Endothelial cell of umbilical vein (primary cell): ENCODE measurements at regions not wholly inside any gene's neighbourhood (a gene's known extent, or its start where the extent isn't known, plus 50 kb on each side); places are given as distances from the start of the nearest gene placed in this dataset.

Experiments used
- EZH2 ChIP-seq: IDR thresholded peaks from 2 replicates; pipeline ENCODE4 v1.6.1; 2012; ENCODE audit warnings: borderline replicate concordance, low read depth, mild to moderate bottlenecking, moderate library complexity, low read length, inconsistent platforms; ENCODE audit not compliant: severe bottlenecking
- FOS ChIP-seq: IDR thresholded peaks from 2 replicates; pipeline ENCODE4 v1.6.1; 2011; ENCODE audit warnings: mild to moderate bottlenecking, low read length, moderate library complexity, borderline replicate concordance; ENCODE audit not compliant: insufficient read depth
- MYC ChIP-seq: IDR thresholded peaks from one replicate; pipeline ENCODE4 v1.6.1; 2011; ENCODE audit warnings: mild to moderate bottlenecking, low read depth, low read length
- TF ChIP-seq, protein P1 (sequence below), 2 donors: IDR thresholded peaks; 1 replicate in 1 of 2; 2 replicates in 1 of 2; pipeline ENCODE4 v1.5.1; 2011; ENCODE audit warnings: low read length in 2 of 2, mild to moderate bottlenecking in 2 of 2, moderate library complexity in 2 of 2, control low read depth in 1 of 2, inconsistent platforms in 1 of 2, low read depth in 1 of 2; ENCODE audit not compliant: insufficient read depth in 1 of 2; ENCODE audit errors: extremely low read depth in 1 of 2
- TF ChIP-seq, protein P2 (sequence below): IDR thresholded peaks from 2 replicates; pipeline ENCODE4 v1.6.1; 2011; ENCODE audit not compliant: insufficient read depth, insufficient read length

- TF ChIP-seq FOS (no peak), EZH2 (no peak), MYC (no peak)
- TF ChIP-seq, protein P1, sequence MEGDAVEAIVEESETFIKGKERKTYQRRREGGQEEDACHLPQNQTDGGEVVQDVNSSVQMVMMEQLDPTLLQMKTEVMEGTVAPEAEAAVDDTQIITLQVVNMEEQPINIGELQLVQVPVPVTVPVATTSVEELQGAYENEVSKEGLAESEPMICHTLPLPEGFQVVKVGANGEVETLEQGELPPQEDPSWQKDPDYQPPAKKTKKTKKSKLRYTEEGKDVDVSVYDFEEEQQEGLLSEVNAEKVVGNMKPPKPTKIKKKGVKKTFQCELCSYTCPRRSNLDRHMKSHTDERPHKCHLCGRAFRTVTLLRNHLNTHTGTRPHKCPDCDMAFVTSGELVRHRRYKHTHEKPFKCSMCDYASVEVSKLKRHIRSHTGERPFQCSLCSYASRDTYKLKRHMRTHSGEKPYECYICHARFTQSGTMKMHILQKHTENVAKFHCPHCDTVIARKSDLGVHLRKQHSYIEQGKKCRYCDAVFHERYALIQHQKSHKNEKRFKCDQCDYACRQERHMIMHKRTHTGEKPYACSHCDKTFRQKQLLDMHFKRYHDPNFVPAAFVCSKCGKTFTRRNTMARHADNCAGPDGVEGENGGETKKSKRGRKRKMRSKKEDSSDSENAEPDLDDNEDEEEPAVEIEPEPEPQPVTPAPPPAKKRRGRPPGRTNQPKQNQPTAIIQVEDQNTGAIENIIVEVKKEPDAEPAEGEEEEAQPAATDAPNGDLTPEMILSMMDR (IDR thresholded peaks at IDR 0.05; ENCODE audit: extremely low read depth in 1 of 2, insufficient read depth in 1 of 2, low read depth in 1 of 2, low read length in 2 of 2) = no peak
- TF ChIP-seq, protein P2, sequence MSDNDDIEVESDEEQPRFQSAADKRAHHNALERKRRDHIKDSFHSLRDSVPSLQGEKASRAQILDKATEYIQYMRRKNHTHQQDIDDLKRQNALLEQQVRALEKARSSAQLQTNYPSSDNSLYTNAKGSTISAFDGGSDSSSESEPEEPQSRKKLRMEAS = no peak
These were observed 266.3 kb downstream of the TBL1XR1 start for GRCh38 chr3:176930942-176931341.
